Ecto neural progenitor cell (in vitro differentiated cells): ENCODE measurements at regions not wholly inside any gene's neighbourhood (a gene's known extent, or its start where the extent isn't known, plus 50 kb on each side); places are given as distances from the start of the nearest gene placed in this dataset.
A peak's percentile ranks its signal among the peaks of the same experiment; 100 is the strongest.
"Not testable (repeated sequence)": the region's sequence is repeated elsewhere in the genome, so short reads cannot be mapped to it uniquely, and the experiment has no call there.

Experiments
- DNase-seq: peaks from one replicate; pipeline ENCODE4 v3.0.0-alpha.2; 2018; ENCODE audit warnings: low spot score

DNA sequence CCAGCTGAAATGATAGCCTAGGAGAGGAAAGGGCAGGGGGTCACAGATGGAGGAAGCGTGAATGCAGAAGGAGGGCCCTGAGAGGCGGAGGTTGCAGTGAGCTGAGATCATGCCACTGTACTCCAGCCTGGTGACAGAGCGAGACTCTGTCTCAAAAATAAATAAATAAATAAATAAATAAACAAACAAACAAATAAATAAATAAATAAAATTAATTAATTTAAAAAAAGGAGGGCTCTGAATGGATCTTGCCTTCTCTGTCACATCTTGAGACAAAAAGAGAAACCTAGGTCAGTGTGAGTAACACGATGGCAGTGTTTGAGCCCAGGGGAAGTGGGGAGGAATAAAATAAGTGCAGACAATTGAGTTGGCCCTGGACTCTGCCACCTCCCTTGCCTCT, 182.3 kb upstream of the DAAM1 start:
- DNase-seq: not testable (repeated sequence)

- DNase-seq: no peak
Measured at GRCh38 chr14:59009967-59010366, 178.5 kb upstream of the DAAM1 start.

- DNase-seq: no peak
Measured at GRCh38 chr14:59013672-59014298, 174.7 kb upstream of the DAAM1 start.

DNA sequence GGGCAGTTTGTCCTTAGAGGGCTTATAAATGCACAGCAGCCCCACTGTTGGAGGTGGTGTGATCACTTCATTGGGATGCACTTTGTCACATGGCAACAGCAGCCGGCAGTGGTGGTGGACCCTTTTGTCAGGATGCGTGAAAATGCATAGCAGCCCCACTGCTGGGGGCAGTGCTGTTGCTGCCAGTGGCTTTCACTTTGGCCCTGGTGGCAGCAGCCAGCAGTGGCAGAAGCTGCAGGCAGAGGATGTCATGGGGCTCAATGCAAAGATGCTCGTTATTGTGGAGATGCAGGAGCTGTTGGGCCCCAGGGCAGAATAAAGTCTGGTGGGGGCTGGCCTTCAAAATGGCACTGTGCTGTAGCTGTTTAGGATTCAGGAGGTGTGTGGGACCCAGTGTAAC, 173.0 kb upstream of the DAAM1 start:
- no peak for DNase-seq

GRCh38 chr14:59017285-59017965, 171.0 kb upstream of the DAAM1 start:
- no peak for DNase-seq

DNA sequence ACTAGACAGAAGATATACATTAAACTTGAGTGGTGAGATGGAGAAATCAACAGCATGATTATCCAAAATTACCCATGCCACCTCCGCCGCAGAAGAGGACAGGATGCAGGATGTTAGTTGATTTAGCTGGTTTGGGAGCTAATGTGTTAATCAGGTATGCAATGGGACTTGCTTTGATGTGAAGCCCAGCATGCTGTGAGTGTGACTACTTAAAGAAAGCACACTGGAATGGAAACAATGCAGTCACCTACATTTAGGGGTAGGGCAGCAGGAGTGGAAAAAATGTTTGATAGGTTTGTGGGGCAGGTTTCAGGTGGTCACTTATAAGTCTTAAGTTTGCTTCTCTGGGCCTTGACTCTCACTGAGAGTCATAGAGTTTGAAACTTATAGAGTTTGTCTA, 170.0 kb upstream of the DAAM1 start:
- no peak for DNase-seq

DNA sequence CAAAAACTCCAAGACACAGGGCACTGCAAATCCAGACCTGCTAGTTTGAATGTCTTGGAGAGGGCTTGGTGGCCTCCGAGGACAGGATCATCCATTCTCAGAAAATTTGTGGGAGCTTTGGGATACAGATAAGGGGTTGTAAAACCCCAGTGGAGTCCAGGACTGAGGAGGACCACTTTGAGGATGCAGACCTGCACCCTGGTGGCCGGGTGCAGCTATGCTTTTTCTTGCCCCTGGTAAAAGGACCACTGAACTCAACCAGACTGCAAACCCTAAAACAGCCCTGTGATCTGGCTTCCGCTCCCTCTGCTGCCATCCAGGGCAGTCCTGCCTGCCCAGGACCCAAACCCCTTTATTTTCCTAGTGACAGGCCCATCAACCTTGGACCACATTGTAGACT, 169.5 kb upstream of the DAAM1 start:
- no peak for DNase-seq

GRCh38 chr14:59020382-59020781, 168.1 kb upstream of the DAAM1 start:
- no peak for DNase-seq

DNA sequence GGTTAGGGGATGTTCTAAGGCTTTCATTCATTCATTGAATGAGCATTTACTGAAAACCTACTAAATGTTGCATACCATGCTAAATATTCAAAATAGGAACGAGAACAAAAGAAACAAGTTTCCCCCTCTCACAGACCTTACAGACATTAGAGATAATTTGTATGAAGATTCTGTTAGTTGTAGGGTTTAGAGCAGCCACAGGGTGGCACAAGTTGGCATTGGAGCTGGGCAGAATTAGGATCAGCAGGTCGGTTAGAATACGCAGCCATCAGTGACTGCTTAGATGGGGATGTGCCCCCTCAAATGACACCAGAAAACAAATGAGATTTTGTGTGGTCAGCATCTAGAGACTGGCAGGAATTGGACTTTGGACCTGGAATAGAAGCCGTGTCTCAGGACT, 166.3 kb upstream of the DAAM1 start:
- DNase-seq: no peak

DNA sequence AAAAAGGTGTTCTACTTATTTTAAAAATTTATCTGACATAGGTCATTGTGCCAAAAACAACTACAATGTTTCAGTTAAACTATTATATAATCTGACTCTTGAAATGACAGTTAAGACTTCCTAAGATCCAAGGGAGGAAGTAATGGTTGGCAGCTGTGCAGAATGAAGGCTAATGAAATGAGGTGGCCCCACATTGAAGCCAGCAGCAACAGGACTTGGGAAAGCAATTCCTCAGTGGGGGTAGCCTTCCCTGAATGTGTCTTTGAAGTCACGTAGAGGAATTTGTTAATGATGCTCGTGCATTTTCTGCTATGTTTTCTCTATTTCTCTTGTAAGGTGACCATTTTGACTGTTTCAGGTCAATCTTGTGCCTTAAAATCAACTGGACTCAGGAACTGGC, 162.4 kb upstream of the DAAM1 start:
- no peak for DNase-seq

- DNase-seq: not testable (repeated sequence)
Measured at GRCh38 chr14:59026640-59027039, 161.8 kb upstream of the DAAM1 start.

DNA sequence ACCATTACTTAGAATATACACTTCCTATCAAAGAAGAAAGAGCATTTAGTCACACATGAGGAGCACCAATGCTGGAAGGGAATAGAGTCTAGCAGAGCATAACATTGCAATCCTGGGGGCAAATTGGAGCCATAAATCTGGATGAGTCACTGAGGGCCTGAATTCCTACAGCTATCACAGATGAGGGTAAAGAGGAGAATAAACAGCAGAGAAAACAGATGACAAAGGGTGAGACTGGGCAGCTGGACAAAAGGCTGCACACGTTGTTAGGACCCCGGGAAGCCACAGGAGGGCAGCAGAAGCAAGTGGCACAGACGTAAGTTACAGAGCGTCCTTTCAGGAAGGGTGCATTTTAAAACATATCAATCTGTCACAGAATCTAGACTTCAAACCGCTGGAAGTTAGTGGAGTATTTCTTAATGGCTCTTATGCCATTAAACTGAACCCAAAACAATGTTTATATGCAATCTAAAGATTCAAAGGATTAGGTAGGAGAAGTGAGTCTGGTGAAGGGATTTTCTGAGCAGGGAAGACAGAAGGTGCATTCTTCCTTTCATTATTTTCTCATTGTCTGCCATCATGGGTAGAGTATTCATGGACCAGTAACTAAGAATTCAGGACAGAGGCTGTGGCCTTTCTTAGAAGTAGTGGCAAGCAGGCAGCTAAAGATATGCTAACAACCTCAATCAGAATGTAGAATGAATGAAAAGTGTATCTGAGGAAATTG, 159.8 kb upstream of the DAAM1 start:
- DNase-seq: peak; percentile 70

- no peak for DNase-seq
Measured at GRCh38 chr14:59032826-59033225, 155.6 kb upstream of the DAAM1 start.

GRCh38 chr14:59036134-59036533, 152.3 kb upstream of the DAAM1 start:
- DNase-seq: no peak

GRCh38 chr14:59037086-59037485, 151.4 kb upstream of the DAAM1 start:
- DNase-seq: no peak

GRCh38 chr14:59037620-59038019, 150.8 kb upstream of the DAAM1 start:
- no peak for DNase-seq

DNA sequence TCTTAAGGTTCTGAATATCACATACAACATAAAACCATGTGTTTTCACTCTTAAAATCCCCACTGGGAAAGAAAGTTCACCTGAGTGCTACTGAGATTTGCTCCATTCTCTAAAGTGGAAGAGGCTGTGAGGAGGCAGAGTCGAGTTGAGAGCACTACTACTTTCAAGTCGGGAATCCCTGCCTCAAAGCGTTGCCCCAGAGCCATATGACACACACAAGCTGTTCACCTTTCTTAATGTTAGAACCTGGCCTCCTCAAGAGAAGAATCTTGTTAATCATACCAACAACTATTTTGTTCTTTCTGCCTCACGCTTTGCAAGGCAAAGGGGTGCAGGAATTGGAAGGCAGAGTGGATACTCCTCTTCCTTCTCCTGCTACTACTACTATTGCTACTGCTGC, 149.7 kb upstream of the DAAM1 start:
- no peak for DNase-seq

DNA sequence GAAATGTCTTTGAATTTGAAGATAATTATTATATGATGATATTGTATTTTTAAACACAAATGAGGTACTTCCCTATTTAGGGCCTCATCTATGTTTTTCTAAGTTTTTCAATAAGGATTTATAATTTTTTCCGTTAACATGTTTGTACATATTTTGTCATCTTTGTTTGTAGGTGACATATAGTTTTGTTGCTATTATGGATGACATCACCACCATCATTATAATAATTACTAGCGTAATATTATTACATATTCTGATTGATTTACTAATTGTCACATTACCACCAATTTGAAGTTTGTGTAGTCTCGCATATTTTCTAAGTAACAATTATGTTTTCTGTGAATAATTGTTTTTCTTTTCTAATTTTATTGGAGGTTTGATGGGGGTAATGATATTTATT, 147.2 kb upstream of the DAAM1 start:
- no peak for DNase-seq

GRCh38 chr14:59044707-59045106, 143.8 kb upstream of the DAAM1 start:
- DNase-seq: no peak

- no peak for DNase-seq
Measured at GRCh38 chr14:59046746-59047145, 141.7 kb upstream of the DAAM1 start.

- no peak for DNase-seq
Measured at GRCh38 chr14:59055006-59055405, 133.5 kb upstream of the DAAM1 start.

DNA sequence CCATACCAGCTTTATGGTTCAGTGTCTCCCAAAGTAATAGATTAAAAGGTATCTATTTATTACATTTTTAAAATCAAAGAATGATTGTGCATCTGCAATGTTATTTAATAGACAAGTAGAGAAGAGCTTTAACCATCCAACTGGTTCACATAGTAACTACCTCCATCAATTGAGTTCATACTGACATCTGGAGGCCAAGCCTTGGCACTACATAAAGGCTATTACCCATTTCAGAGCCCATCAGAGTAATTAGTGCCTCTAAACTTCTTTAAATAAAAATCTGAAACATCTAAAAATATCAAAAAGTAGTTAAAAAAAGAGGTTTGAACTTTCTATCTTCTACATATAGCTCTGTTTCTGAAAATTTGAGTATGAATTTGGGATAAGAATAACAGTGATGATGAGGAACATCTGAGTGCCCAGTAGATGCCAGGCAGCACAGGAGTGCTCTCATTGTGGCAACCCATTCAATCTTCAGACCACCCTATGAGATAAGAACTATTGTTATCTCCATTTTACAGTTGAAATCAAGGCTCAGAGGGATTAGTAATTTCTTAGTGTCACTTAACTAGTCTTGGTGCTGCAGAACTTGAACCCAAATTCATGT, 132.9 kb upstream of the DAAM1 start:
- no peak for DNase-seq

GRCh38 chr14:59057551-59057950, 130.9 kb upstream of the DAAM1 start:
- DNase-seq: no peak
